Epithelial cell of esophagus (primary cell): ENCODE measurements at regions not wholly inside any gene's neighbourhood (a gene's known extent, or its start where the extent isn't known, plus 50 kb on each side); places are given as distances from the start of the nearest gene placed in this dataset.

ENCODE experiments used
- DNase-seq: peaks from one replicate; pipeline ENCODE4 v3.0.0; 2010; ENCODE audit warnings: low read depth
- H3K4me3 ChIP-seq: 2 replicates; pipeline ENCODE4 v1.5.1; 2011; ENCODE audit warnings: mild to moderate bottlenecking, low read length, control low read depth
- TF ChIP-seq, protein P1 (sequence below): IDR thresholded peaks from 2 replicates; pipeline ENCODE4 v1.5.1; 2011; ENCODE audit warnings: low read depth, mild to moderate bottlenecking, low read length, control low read depth, inconsistent platforms; ENCODE audit not compliant: insufficient read depth; ENCODE audit errors: missing control alignments

DNA sequence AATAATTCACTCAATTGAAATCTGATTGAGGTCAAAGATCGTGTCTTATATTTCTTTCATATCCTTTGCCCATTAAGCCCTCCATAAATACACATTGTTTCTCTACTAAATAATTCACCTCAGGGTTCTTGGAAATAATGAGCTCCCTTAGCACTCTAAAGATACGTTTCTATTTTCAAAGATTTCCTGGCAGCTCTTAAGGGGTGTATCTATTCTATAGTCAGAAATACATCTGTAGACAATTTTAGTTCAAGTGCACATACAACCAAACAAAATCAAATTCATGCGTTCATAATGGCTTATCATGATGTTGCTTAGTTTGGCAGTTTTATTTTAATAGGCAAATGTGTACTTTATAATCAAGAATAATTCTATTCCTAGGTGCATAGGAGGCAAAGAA, 361.1 kb upstream of the DDHD1 start:
- TF ChIP-seq, protein P1, sequence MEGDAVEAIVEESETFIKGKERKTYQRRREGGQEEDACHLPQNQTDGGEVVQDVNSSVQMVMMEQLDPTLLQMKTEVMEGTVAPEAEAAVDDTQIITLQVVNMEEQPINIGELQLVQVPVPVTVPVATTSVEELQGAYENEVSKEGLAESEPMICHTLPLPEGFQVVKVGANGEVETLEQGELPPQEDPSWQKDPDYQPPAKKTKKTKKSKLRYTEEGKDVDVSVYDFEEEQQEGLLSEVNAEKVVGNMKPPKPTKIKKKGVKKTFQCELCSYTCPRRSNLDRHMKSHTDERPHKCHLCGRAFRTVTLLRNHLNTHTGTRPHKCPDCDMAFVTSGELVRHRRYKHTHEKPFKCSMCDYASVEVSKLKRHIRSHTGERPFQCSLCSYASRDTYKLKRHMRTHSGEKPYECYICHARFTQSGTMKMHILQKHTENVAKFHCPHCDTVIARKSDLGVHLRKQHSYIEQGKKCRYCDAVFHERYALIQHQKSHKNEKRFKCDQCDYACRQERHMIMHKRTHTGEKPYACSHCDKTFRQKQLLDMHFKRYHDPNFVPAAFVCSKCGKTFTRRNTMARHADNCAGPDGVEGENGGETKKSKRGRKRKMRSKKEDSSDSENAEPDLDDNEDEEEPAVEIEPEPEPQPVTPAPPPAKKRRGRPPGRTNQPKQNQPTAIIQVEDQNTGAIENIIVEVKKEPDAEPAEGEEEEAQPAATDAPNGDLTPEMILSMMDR, result no peak
- DNase-seq, result no peak
- H3K4me3 ChIP-seq, result no peak overlapping the region

DNA sequence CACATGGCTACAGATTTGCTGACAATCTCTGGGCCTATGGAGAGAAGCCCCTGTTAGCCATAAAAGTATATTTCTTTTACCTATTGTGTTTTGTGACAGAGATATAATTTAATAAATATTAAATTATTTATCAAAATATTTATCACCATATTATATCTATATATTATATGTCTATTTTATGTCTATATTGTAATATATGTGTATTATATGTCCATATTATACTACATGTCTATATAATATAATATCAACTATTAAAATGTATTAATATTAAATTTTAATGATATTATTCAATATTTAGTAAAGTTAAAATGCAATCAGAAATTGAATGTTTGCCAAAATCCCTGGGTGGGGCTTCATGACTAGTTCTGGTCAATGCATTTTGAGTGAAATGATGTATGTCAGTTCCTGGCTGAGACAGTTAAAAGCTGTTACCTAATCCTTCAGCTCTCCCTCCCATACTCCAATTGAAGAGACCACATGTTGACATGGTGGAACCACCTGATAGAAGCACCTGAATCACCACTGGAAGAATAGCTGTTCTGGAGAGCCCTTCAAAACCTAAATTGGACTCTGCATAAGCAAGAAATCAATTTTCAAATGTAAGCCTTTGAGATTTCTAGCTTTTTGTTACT, 357.3 kb upstream of the DDHD1 start:
- TF ChIP-seq, protein P1, result no peak
- DNase-seq, result peak; percentile 71
- no peak overlapping the region for H3K4me3 ChIP-seq

DNA sequence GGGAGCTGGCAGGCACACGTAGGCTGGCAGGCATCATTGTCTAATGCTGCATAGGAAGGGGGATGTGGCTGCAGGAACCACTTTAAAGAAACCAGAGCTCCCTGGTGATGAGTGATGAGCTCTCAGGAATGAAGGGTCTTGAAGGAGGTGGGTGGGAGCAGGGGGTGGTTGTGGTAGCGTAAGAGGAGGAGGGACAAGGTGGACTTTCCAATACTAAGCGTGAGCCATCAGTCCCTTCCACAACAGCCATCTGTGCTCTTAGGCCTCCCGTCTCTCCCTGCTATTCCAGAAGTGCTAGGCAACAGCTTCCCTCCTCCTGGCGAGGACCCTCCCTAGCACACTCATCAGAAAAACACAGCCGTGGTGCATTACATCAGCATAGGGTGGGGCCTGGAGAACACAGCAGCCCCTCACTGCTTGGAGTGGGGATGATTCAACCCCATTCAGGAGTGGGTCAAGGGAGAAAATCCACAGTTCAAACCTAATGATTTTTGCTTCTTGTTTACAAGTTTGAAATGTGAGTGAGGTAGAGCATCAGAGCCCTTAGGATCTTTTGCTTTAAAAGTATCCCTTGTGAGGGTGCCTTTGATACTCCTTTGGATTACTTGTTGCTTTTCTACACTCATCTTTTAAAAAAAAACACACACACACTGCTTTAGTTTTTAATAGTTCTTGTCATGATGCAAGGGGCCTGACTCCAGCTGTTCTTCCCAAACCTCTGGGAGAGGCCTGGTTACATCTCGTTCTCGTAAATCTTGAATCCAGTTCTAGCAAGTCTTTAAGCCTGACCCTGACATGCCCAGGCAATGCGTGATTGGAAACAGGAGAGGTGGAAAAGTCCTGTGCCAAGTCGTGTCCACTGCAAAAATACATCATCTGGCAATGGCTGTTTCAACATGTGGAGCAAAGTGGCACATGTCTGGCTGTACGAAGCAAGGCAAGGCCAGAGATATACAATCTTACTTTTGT, 356.4 kb upstream of the DDHD1 start:
- TF ChIP-seq, protein P1, result no peak
- DNase-seq, result peak; percentile 97
- no peak overlapping the region for H3K4me3 ChIP-seq

DNA sequence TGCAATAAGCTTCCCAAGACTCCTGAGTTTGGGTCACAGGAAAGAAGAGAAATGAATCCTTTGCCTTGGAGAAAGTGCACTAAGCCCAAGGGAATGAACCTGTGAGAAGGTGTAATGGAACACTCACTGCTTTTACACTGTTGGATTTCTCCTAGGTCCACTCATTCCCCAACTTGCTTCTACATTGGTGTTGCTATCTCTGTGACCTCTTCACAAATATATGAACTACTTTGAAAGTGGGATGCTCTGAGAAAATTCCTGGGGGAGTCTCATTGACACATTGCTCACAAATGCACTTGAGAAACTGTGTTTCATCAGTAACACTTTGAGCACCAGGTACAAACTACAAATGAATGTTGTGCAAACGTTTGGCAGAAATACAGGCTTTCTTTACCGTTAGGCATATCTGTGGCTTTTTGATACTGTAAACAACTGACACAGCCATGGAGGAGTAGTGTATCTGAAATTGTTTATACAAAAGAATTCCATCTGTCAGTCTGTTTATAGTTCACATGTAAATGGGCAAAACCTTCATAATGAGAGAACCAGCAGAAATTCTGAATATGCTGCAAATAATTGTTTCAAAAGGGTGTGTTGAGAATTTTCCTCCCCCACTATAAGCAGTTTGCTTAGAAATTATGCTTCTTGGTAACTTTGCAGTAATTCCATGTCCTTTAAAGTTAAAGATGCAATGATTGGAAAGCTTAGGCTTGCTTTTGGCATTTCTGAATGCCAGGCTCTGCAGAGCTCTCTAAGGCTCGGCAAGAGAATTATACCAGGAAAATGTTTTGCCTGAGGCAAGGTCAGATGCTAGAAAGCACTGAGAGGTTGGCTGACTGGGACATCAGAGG, 348.5 kb upstream of the DDHD1 start:
- DNase-seq, result peak; percentile 31
- no peak overlapping the region for H3K4me3 ChIP-seq
- TF ChIP-seq, protein P1, result no peak

DNA sequence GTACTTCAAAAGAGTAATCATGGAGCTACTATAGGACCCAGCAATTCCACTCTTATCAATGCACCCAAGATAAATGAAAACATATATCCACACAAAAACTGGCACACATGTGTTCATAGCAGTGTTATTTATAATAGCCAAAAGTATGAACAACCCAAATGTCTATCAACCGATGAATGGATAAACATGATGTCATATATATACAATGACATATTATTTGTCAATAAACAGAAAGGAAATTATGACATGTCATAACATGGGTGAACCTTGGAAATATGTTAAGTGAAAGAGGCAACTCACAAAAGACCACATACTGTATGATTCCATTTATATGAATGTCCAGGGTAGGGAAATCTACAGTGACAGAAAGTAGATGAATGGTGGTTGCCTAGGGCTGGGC, 347.1 kb upstream of the DDHD1 start:
- no peak for DNase-seq
- no peak overlapping the region for H3K4me3 ChIP-seq
- TF ChIP-seq, protein P1, result no peak

DNA sequence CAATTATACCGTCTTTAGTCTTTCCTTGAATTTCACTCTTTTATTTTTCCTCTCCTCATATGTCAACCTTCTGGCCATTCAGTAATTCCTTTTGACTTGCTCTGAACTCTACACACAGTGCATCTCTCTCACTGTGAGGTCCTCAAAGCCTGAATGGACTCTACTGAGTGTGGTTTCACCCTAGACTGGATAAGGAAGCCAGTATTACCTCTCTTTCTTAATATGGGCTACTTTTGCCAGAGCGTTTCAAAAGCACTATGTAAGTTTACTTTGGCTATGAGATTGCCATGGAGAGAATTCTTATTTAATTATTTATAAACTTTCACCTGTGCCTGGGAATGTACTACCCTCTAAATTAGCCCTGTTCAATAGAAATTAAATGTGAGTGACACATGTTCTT, 343.5 kb upstream of the DDHD1 start:
- DNase-seq, result no peak
- TF ChIP-seq, protein P1, result no peak
- no peak overlapping the region for H3K4me3 ChIP-seq
